ENCODE measurements at regions not wholly inside any gene's neighbourhood (a gene's known extent, or its start where the extent isn't known, plus 50 kb on each side); places are given as distances from the start of the nearest gene placed in this dataset.

- TF ChIP-seq POLR2A (IDR thresholded peaks at IDR 0.05) (no peak), POLR2AphosphoS5 (IDR thresholded peaks at IDR 0.05) (no peak)
- TF ChIP-seq, protein P1, sequence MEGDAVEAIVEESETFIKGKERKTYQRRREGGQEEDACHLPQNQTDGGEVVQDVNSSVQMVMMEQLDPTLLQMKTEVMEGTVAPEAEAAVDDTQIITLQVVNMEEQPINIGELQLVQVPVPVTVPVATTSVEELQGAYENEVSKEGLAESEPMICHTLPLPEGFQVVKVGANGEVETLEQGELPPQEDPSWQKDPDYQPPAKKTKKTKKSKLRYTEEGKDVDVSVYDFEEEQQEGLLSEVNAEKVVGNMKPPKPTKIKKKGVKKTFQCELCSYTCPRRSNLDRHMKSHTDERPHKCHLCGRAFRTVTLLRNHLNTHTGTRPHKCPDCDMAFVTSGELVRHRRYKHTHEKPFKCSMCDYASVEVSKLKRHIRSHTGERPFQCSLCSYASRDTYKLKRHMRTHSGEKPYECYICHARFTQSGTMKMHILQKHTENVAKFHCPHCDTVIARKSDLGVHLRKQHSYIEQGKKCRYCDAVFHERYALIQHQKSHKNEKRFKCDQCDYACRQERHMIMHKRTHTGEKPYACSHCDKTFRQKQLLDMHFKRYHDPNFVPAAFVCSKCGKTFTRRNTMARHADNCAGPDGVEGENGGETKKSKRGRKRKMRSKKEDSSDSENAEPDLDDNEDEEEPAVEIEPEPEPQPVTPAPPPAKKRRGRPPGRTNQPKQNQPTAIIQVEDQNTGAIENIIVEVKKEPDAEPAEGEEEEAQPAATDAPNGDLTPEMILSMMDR (IDR thresholded peaks at IDR 0.05 in 8 of 11, conservative IDR thresholded peaks at IDR 0.05 in 3 of 11) = no peak
These were observed 56.1 kb upstream of the ADO start for GRCh38 chr10:62748386-62748785.

Data from spleen (tissue), 7 donors.